NCI-H82 treated with DMSO at 0.1 percent for 48 hours (cell line): ENCODE measurements at regions not wholly inside any gene's neighbourhood (a gene's known extent, or its start where the extent isn't known, plus 50 kb on each side); places are given as distances from the start of the nearest gene placed in this dataset.
A peak's percentile ranks its signal among the peaks of the same experiment; 100 is the strongest.
"Not testable (repeated sequence)": the region's sequence is repeated elsewhere in the genome, so short reads cannot be mapped to it uniquely, and the experiment has no call there.

Experiments used
- DNase-seq: peaks from one replicate; lab custom pipeline; 2025; ENCODE audit not compliant: unreplicated experiment; lab: John Stamatoyannopoulos, UW

DNA sequence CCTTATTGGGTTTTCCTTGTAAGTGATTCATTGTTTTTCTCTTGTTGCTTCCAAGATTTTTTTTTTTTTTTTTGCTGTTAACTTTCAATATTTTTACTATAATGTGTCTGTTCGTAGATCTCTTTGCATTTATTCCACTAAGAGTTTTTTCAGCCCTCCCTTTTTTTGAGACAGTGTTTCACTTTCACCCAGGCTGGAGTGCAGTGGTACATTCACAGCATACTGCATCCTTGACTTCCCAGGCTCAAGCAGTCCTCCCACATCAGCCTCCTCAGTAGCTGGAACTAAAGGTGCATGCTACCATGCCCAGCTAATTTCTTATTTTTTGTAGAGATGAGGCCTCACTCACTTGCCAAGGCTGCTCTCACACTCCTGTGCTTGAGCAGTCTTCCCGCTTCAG, 1282.0 kb upstream of the CNTN5 start:
- DNase-seq: no peak

DNA sequence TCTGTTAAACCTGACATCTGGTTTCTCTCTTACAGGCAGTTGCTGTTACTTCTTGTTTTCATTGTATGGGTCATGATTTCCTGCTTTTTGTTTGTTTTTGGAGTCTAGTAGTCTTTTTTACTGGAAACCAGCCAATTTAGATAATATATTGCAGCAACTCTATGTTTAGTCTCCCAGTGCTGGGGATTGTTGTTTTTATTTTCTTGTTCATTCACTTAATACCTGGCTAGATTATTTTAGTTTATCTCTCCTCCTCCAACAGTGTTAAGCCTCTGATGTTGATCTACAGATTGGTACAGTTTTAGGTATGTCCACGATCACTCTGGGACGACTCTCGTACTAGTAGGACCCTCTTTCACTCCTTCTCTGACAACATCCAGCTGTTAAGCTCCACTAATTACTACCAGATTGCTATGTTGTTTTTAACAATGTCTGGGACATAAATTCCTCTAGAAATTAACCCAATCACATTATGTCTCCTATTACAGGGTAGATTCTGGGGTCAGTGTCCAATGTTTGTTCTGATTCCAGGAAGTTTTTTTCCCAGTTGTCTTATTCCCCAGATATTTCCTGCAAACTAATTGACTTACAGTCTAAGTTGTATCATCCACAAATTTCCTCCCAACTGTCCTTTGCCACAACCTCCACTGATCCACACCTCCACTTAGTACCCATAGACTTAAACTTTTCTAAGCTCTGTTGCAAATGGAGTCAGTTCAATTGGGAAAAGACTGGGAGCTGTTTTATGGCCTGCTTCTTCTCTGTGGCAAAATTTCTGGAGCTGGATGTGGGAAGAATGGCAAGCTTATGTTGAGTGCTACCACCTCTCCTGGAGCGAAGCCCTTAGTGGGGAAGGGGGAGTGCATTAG, 1280.6 kb upstream of the CNTN5 start:
- DNase-seq: no peak

DNA sequence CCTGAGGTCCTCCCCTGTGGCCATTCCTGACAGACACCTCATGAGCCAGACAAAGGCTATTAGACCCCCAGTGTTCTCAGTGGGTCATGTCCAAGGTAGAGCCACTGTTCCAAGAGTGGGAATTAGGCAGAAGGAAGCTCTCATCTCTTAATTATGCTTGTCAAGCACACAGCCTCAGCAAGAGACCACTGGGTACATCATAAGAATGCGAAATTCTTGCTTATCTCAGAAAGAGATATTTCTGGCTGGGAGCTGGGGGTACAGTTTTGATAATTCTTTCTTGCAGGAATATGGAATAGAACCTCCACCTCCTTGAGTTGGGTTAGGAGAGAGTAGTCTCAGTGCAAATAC, 1280.0 kb upstream of the CNTN5 start:
- no peak for DNase-seq

DNA sequence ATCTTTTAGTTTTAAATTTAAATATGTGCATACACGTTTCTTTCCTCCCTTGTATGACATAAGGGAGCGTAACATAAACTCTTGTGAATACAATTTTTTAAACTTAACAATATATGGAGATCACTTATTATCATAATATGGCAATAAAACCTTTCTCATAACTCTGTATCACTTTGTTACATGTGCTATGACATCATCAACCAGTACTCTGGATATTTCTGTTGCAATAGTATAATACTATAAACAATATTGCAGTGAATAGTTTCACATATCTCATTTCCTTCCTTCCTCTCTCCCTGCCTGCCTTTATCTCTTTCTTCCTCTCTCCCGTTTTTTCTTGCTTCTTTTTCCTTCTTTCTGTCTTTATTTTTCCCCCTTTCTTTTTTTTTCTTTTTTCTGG, 1278.0 kb upstream of the CNTN5 start:
- no peak for DNase-seq

DNA sequence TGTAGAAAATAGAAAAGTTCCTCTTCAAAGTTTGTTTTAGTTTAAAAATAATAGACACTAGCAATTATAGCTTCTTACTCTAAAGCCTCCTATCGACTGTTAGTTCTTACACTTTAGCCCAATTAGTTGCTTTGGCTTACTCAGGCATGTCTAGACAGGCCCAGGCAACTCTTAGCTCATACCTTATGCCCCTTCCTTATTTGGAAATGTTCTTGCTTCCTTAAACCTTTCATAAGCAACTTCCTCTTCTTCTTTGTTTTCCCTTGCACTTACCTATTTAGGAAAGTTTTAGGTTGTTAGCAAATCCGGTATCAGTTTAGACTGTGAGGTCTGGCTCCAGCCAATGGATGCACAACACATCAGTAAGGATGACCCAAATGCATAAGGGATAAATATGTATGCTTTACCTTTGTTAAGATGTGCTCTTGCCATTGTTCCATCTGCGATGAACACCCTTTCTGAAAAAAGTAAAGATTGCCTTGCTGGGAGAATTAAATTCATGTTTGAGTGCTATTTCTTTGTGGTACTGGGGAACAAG, 1277.5 kb upstream of the CNTN5 start:
- no peak for DNase-seq

DNA sequence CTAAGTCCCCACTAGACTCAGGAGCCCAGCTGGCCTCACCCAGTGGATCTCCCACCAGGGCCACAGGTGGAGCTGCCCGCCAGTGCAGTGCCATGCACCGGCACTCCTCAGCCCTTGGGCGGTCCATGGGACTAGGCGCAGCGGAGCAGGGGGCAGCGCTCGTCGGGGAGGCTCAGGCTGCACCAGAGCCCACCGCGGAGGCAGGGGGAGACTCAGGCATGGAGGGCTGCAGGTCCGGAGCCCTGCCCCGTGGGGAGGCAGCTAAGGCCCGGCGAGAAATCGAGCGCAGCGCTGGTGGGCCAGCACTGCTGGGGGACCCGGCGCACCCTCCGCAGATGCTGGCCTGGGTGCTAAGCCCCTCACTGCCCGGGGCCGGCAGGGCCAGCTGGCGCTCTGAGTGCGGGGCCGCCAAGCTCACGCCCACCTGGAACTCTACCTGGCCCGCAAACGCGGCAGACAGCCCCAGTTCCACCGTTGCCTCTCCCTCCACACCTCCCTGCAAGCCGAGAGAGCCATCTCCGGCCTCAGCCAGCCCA, 1275.2 kb upstream of the CNTN5 start:
- DNase-seq: no peak

DNA sequence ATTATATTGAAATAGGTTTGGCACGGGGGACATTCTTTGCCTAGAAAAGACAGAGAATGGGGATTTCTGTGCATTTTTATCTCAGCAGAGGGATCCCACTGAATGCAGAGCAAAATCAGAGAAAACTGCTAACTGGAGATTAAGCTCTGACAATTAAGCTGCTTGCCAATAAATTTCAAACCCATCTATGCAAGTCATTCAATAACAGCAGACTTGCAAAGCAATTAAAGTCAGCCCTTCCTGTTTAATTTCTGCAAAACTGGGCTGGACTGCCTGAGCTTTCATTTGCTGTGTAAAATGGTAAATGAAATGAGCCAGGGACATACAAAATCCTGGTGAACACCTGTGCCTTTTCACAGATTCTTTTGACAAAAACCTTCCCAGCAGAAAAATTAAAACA, 1273.9 kb upstream of the CNTN5 start:
- DNase-seq: no peak

DNA sequence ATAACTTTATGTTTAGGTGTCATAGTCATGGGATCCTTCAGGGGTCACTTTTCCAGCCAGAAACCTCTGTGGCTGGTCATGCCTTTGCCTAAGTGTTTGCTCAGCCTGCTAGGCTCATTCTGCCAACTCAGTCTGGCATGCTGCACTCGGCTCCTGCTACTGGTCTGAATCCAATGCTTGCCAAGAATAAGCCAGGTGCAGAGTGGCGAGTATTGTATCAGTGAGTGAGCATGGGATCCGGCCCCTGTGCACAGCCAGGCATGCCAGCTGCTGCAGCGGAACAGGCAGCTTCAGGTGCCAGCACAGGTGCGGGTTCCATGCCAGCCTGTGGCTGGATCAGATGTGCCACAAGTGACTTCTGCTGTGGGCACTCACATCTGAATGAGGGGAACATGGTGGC, 1269.3 kb upstream of the CNTN5 start:
- DNase-seq: no peak

DNA sequence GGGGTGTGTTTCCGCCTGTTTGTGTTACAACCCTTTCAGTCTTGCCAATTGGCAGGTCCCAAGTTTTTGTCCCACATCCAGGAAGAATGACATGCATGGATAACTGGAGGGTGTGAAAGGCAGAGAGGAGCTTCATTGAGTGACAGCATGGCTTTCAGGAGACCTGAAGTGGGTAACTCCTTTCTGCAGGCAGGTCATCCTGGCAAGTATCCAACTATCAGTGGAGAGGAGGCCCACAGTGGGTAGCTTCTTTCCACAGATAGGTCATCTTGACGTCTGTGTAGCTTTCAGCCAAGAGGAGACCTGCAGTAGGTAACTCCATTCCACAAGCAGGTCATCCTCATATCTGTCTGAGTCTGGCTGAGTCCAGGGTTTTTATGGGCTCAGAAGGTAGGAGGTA, 1268.8 kb upstream of the CNTN5 start:
- DNase-seq: no peak

DNA sequence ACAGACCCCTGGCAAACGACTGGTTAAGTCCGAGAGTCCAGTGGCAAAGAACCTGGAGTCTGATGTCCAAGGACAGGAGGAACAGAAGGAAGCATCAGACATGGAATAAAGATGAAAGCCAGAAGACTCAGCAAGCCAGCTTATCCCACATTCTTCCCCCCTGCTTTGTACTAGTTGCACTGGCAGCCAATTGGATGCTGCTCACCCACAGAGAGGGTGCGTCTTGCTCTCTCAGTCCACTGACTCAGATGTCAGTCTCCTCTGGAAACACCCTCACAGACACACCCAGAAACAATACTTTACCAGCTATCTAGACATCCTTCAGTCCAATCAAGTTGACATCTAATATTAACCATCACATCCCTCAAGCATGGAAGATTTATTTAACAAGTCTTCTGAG, 1265.8 kb upstream of the CNTN5 start:
- no peak for DNase-seq

DNA sequence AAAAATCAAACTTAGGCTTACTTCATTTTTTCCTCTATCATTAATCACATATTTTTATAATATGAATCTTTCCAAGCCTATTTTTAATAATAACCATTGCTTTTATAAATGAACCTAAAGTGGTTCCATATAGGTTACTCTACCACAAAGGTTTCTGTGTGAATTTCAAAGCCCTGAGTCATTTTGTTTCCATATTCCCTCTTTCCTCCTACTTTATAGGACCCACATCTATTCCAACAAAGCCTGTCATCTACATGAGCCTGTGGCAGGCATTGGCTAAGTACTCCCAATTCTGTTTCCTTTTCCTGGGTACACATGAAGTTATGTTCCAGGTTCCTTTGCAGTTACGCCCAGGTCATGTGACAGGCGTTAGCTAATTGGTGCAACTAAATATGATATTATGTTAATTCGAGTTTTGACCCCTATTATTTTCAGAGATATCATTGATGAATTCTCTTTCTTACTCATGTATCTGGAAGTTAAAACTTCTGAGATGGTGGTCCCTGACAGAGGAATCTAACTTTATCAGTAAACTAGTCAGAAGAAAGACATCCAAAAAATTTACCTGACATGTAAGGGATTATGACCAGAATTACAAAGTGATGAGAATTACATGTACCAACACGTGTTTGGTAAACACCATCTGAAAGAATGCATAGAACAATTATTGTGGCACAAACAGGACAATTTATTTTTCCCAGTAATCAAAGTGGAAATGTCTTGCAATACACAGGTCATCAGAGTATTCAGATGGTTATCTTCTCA, 1264.0 kb upstream of the CNTN5 start:
- no peak for DNase-seq

DNA sequence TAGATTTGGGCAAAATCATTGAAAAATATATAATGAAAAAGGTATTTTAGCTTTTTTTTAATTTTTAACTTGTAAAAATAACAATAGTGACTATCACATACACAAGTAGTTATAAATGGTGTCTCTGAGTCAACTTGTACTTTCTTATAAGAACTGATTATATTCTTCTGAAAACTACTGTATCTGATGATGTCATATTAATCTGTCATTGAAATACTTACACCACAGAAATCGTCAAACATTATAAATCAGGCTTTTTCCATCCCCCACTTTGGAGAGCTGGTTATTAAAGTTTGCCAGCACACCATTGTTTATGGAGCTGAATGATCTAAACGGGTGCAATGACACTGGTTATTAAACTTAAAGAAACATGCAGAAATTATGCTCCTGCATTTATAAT, 1259.6 kb upstream of the CNTN5 start:
- DNase-seq: no peak

DNA sequence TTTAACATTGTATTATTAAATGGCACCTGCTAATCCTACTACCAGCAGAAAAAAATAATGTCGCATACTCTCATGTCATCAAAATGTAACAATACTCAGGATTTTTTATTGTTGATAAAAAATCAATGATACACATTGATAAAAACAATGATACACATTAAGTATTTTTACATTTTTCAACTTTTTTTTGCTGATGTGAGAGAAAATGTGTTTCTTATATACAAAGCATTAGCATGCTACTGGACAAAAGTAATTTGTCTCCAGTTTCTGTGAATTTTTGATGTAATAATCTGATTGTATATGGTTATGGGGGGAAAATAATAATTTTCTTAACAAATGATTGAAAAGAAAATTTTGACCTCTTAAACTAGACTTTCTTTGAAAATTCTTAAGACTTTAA, 1256.6 kb upstream of the CNTN5 start:
- no peak for DNase-seq

DNA sequence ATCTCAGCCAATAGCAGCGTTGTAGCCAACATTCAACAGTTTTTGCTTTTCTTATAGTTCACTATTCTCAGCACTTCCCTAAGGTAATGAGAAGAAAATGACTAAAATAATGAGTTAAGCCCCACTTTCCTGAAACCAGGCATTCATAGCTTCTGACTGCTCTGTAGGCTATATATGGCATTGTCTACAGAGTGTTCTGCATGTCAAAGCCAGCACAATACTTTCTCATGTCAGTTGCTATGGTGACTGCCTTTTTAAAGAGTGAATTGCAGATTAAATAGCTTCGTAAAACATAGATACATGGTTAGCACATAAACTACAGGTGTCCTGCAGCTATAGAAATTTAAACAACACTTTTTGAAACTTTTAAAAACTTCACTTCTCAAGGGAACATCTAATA, 1256.1 kb upstream of the CNTN5 start:
- no peak for DNase-seq

DNA sequence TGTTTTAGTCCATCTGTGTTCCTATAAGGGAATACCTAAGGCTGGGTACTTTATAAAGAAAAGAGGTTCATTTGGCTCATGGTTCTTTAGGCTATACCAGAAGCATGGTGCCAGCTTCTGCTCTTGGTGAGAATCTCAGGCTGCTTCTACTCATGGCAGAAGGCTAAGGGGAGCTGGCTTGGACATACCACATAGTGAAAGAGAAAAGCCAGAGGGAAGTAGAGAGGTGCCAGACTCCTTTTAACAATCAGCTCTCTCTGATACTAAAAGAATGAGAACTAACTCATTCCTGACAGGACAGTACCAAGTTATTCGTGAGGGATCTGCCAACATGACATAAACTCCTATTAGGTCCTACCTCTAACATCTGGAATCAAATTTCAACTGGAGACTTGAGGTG, 1250.2 kb upstream of the CNTN5 start:
- DNase-seq: no peak

DNA sequence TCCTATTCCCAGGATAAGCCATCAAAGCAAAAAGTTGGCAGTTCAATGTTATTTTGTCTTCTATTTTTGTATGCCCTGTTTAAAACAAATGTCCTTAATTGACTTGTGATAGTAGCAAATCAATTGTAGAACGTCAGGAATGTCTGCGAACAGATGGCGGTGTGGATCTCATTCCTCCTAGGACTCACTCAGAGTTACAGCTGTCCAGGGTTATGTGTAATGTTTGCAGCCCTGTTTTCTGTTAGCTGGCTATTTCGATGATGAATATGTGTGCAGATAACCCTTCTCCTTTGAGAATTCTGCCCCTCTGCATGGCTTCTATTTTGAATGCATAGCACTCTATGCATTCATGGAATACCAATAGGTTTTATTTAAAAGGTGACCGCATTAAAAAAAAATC, 1248.0 kb upstream of the CNTN5 start:
- DNase-seq: peak; percentile 34

DNA sequence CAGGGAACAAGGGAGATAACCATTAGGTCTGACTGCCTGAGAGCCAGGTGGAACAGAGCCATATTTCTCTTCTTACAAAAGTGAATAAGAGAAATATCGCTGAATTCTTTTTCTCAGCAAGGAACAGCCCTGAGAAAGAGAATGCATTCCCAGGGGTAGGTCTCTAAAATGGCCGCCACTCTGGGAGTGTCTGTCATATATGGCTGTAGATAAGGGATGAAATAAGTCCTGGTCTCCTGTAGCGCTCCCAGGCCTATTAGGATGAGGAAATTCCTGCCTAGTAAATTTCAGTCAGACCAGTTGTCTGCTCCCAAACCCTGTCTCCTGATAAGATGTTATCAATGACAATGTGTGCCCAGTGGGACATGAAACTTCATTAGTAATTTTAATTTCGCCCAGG, 1236.4 kb upstream of the CNTN5 start:
- DNase-seq: not testable (repeated sequence)

DNA sequence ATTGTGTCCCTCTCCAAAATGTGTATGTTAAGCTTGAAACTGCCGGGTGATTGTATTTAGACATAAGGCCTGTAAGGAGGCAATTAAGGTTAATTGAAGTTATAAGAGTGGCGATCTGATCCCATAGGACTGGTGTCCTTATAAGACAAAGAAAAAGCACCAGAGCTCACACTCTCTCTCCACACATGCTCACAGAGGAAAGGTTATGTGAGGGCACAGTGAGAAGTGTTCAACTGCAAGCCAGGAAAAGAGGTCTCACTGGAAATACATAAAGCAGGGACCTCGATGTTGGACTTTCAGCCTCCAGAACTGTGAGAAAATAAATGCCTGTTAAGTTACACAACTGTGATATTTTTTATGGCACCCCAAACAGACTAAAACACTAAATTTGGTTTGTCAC, 1233.8 kb upstream of the CNTN5 start:
- DNase-seq: no peak

DNA sequence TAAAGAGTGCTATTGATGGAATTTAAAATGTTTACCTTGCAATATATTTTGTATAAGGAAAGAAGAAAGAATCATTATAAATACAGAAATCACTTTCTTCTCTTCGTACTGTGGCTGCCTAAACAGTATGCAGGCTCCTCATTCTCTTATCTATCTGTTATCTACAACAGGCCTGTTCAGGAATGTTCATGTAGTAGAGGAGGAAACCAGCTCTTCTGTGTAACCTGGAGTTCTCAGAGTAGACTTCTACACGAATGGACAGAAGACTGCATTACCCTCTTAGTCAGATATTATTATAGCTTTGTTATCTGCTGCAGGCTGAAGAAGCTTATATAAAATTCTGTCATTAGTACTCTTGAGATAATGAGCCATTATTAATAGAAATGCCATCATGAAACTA, 1225.9 kb upstream of the CNTN5 start:
- DNase-seq: no peak

DNA sequence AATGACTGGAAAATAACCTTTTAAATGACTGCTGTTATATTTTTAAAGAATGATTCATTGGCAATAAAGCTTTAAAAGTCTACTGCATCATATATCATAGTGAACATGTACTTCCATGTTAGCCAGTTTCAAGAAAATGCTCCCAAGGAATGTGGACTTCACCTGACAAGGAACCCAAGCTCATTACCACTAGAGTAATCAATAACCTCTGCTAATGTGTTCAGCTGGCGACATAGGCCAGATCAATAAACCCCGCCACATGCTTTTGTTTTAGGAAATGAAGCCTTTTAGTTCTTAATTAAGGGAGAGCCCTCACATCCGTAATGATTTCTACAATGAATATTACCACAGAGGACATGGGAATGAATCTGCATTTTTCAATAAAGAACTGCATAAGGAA, 1219.9 kb upstream of the CNTN5 start:
- DNase-seq: no peak

DNA sequence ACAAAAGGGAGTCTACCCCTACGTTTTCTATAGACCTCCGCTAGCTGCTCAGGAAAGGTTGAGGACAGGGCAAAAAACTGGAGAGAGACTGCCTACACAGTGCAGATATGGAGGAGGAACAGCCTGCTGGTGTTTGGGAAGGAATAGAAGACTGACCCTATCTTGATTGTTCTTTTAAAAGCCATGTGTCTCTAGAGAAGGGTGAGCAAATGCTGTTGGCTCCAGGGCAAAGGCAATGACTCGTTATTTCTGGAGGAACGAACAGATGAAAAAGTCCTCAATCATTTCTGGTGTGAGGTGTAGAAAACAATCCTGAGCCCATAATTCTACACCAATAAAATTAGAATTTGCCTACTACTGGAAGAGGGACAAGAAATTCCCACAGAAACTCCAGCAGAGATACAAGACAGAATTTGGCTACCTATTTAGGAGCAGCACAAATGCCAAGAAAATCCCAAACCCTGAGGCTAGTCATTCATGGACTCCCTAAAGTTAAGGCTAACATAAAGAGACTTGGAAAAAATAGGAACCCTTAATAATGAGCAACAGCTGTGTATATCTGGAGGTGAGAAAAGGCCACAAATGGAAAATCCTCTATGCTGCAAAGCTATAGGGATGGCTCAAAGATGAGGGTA, 1206.3 kb upstream of the CNTN5 start:
- no peak for DNase-seq

DNA sequence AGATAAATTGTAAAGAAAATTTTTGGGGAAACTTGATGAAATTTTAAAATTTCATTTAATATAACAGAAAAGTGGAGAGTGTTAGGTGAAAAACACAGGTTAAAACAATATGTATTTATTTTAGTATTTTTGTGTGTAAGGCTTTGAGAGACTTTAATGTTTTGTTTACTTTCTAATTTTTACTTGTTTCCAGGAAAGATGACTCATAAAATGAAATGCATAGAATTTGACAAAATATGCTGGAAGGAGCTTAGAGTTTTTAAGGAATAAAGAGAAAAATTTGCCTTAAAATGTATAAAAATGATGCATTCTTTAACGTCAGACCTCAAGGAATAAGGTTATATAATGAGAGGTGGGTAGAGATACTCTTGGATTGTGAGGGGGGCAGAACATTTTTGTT, 1205.1 kb upstream of the CNTN5 start:
- DNase-seq: no peak
